Psoas muscle (tissue), 7 donors: ENCODE measurements at regions not wholly inside any gene's neighbourhood (a gene's known extent, or its start where the extent isn't known, plus 50 kb on each side); places are given as distances from the start of the nearest gene placed in this dataset.
"Not testable (repeated sequence)": the region's sequence is repeated elsewhere in the genome, so short reads cannot be mapped to it uniquely, and the experiment has no call there.

Source experiments
- ATAC-seq, 4 donors: fragments of 200-7000 bp; cut with Tn5 transposase; one replicate each; pipeline ENCODE4 v1.9.1; 2020; ENCODE audit warnings: moderate library complexity in 3 of 4, mild to moderate bottlenecking in 2 of 4
- DNase-seq, 2 donors: peaks; one replicate each; pipeline ENCODE4 v3.0.0-alpha.2; 2020
- H3K27ac ChIP-seq: fragments of 200-600 bp; one replicate; pipeline ENCODE4 v1.8.0; 2022
- H3K27me3 ChIP-seq, 3 donors: fragments of 200-600 bp in 1 of 3; one replicate each; pipeline versions ENCODE4 v1.6.1 to v1.8.0; 2013 to 2022; ENCODE audit warnings: low read length in 2 of 3, mild to moderate bottlenecking in 2 of 3, moderate library complexity in 1 of 3; ENCODE audit not compliant: insufficient read depth in 3 of 3
- H3K36me3 ChIP-seq, 2 donors: fragments of 200-600 bp in 1 of 2; one replicate each; pipeline versions ENCODE4 v1.6.1 to v1.8.0; 2013 to 2022; ENCODE audit warnings: low read depth in 1 of 2, mild to moderate bottlenecking in 1 of 2, moderate library complexity in 1 of 2; ENCODE audit not compliant: insufficient read depth in 1 of 2
- H3K4me1 ChIP-seq: fragments of 200-600 bp; one replicate; pipeline ENCODE4 v1.8.0; 2022
- H3K4me3 ChIP-seq: fragments of 200-600 bp; one replicate; pipeline ENCODE4 v1.8.0; 2022; ENCODE audit warnings: mild to moderate bottlenecking
- H3K9me3 ChIP-seq: fragments of 200-600 bp; one replicate; pipeline ENCODE4 v1.8.0; 2022
- CTCF ChIP-seq: fragments of 200-600 bp; IDR thresholded peaks from one replicate; pipeline ENCODE4 v1.8.0; 2022; ENCODE audit warnings: antibody characterized with exemption
- WGBS, 3 donors: extraction: QIAGEN DNeasy Blood & Tissue Kit; methylation state at CpG; one replicate each; pipeline versions ENCODE4 v1.1.6 to v1.1.7; 2013; 5-methylcytosine and 5-hydroxymethylcytosine counted together
- intact Hi-C, 2 donors: fragments of 100-400 bp; cut with DNase I; formaldehyde crosslinking; loops; one replicate each; pipeline versions ENCODE4 v1.11.0 to v1.14.2; 2022
- donor health status: healthy with polysubstance abuse.
- donor health status: DM: no; HTN: no; CAD: no; lungs with moderate emphysema.
- donor health status: Bipolar disorder and iron deficiency.
- donor health status: healthy.
- donor health status: DM: yes; HTN: yes; CAD: no.
- donor health status: DM: no; HTN: no; CAD: no.
- donor health status: DM: yes; HTN: yes; CAD: no.

GRCh38 chr13:76245920-76246319 lies 609.8 kb downstream of the LMO7 start:
- WGBS, 3 donors: 16 to 21% (median 18%) methylated on average over 1 of the region's 1 CpG
- no peaks in the 10 kb centered on the region for H3K27me3 ChIP-seq
- ATAC-seq (no peak), DNase-seq (no peak)
- no peaks in the 10 kb centered on the region for H3K4me1 ChIP-seq
- no peak for TF ChIP-seq CTCF
- no peaks in the 10 kb centered on the region for H3K36me3 ChIP-seq
- H3K4me3 ChIP-seq: no peak overlapping the region
- intact Hi-C loops: no loop called here
- no peak overlapping the region for H3K27ac ChIP-seq
- H3K9me3 ChIP-seq: no peaks in the 10 kb centered on the region

GRCh38 chr13:76245211-76245610 lies 609.1 kb downstream of the LMO7 start:
- 56 to 66% (median 58%) methylated on average over 4 of the region's 4 CpGs for WGBS, 3 donors
- TF ChIP-seq CTCF: no peak
- no peak overlapping the region for H3K27ac ChIP-seq

GRCh38 chr13:76243120-76243519 lies 607.0 kb downstream of the LMO7 start:
- H3K4me3 ChIP-seq, H3K9me3 ChIP-seq, ATAC-seq, intact Hi-C loops, H3K36me3 ChIP-seq, H3K4me1 ChIP-seq, DNase-seq, H3K27me3 ChIP-seq, H3K27ac ChIP-seq: not testable (repeated sequence)
- WGBS, 3 donors: 76 to 85% (median 81%) methylated on average over 7 to 8 of the region's 8 CpGs

More at GRCh38 chr13:76245211-76245610, 609.1 kb downstream of the LMO7 start:
- H3K36me3 ChIP-seq: no peaks in the 10 kb centered on the region
- intact Hi-C loops: no loop called here
- H3K9me3 ChIP-seq: no peaks in the 10 kb centered on the region
- no peak overlapping the region for H3K4me3 ChIP-seq
- no peaks in the 10 kb centered on the region for H3K27me3 ChIP-seq
- DNase-seq (no peak), ATAC-seq (no peak)
- H3K4me1 ChIP-seq: no peaks in the 10 kb centered on the region

GRCh38 chr13:76239031-76239680 lies 603.0 kb downstream of the LMO7 start:
- Histone ChIP-seq H3K4me1 (peaks cover 6% of the 10 kb centered on the region), H3K9me3 (no peaks in the 10 kb centered on the region), H3K27ac (peak overlapping the region; percentile 36), H3K36me3 (no peaks in the 10 kb centered on the region), H3K4me3 (no peak overlapping the region), H3K27me3 (no peaks in the 10 kb centered on the region)
- WGBS, 3 donors: 66 to 81% (median 66%) methylated on average over 4 of the region's 4 CpGs
- ATAC-seq (peak in 2 of 4 donors; percentile 65 to 74), DNase-seq (no peak)
- no peak for TF ChIP-seq CTCF
- intact Hi-C loops: no loop called here

GRCh38 chr13:76231522-76232167 lies 595.5 kb downstream of the LMO7 start:
- intact Hi-C loops: no loop called here
- Histone ChIP-seq H3K36me3 (no peaks in the 10 kb centered on the region), H3K27me3 (no peaks in the 10 kb centered on the region), H3K27ac (no peak overlapping the region), H3K4me3 (no peak overlapping the region), H3K9me3 (no peaks in the 10 kb centered on the region), H3K4me1 (no peaks in the 10 kb centered on the region)
- DNase-seq: no peak
- ATAC-seq: no peak
- no peak for TF ChIP-seq CTCF
- 89 to 93% (median 92%) methylated on average over 4 of the region's 4 CpGs for WGBS, 3 donors
